Myocyte (in vitro differentiated cells): ENCODE measurements at regions not wholly inside any gene's neighbourhood (a gene's known extent, or its start where the extent isn't known, plus 50 kb on each side); places are given as distances from the start of the nearest gene placed in this dataset.
A peak's percentile ranks its signal among the peaks of the same experiment; 100 is the strongest.

Experiments
- DNase-seq: peaks from one replicate; pipeline ENCODE4 v3.0.0-alpha.2; 2012; ENCODE audit warnings: low read depth

GRCh38 chr9:135336722-135337527 is 142.7 kb upstream of the PPP1R26 start:
- DNase-seq, result no peak

GRCh38 chr9:135338546-135338945 is 141.0 kb upstream of the PPP1R26 start:
- DNase-seq, result no peak

- no peak for DNase-seq
Measured at GRCh38 chr9:135339378-135339973, 140.1 kb upstream of the PPP1R26 start.

- DNase-seq, result no peak
Measured at GRCh38 chr9:135340143-135340655, 139.4 kb upstream of the PPP1R26 start.

GRCh38 chr9:135340726-135341475 is 138.7 kb upstream of the PPP1R26 start:
- DNase-seq, result no peak

- no peak for DNase-seq
Measured at GRCh38 chr9:135341612-135342169, 137.9 kb upstream of the PPP1R26 start.

GRCh38 chr9:135342206-135343130 is 137.1 kb upstream of the PPP1R26 start:
- no peak for DNase-seq

- no peak for DNase-seq
Measured at GRCh38 chr9:135343136-135343535, 136.4 kb upstream of the PPP1R26 start.

GRCh38 chr9:135343837-135344522 is 135.6 kb upstream of the PPP1R26 start:
- DNase-seq, result peak; percentile 9

- no peak for DNase-seq
Measured at GRCh38 chr9:135344523-135344901, 135.1 kb upstream of the PPP1R26 start.

- DNase-seq, result no peak
Measured at GRCh38 chr9:135344915-135345500, 134.6 kb upstream of the PPP1R26 start.

GRCh38 chr9:135345775-135346433 is 133.7 kb upstream of the PPP1R26 start:
- DNase-seq, result no peak

GRCh38 chr9:135346438-135347050 is 133.0 kb upstream of the PPP1R26 start:
- no peak for DNase-seq

- no peak for DNase-seq
Measured at GRCh38 chr9:135347461-135347860, 132.1 kb upstream of the PPP1R26 start.

- DNase-seq, result no peak
Measured at GRCh38 chr9:135348076-135348787, 131.3 kb upstream of the PPP1R26 start.

GRCh38 chr9:135348788-135349150 is 130.8 kb upstream of the PPP1R26 start:
- no peak for DNase-seq

GRCh38 chr9:135349212-135350002 is 130.2 kb upstream of the PPP1R26 start:
- no peak for DNase-seq
